Thoracic aorta (tissue), 2 donors: ENCODE measurements at regions not wholly inside any gene's neighbourhood (a gene's known extent, or its start where the extent isn't known, plus 50 kb on each side); places are given as distances from the start of the nearest gene placed in this dataset.

Experiments used
- ATAC-seq: fragments of 150-250 bp; one replicate; pipeline ENCODE4 v1.8.0; 2017; ENCODE audit warnings: low read depth; ENCODE audit not compliant: insufficient number of reproducible peaks, low FRiP score
- DNase-seq: peaks from one replicate; pipeline ENCODE4 v3.0.0-alpha.2; 2020; ENCODE audit warnings: low spot score
- H3K27ac ChIP-seq, 2 donors: fragments of 200-600 bp; sonication (generic); 1 replicate in 1 of 2; 2 replicates in 1 of 2; pipeline ENCODE4 v1.5.1; 2016; ENCODE audit warnings: mild to moderate bottlenecking in 2 of 2, moderate library complexity in 2 of 2
- H3K27me3 ChIP-seq: fragments of 200-600 bp; sonication (generic); replicated peaks from 2 replicates; pipeline ENCODE4 v1.6.0; 2016; ENCODE audit warnings: mild to moderate bottlenecking; ENCODE audit not compliant: insufficient read depth
- H3K36me3 ChIP-seq: fragments of 200-600 bp; sonication (generic); one replicate; pipeline ENCODE4 v1.5.1; 2016
- H3K4me1 ChIP-seq, 2 donors: fragments of 200-600 bp; sonication (generic); 1 replicate in 1 of 2; 2 replicates in 1 of 2; pipeline versions ENCODE4 v1.5.1 to v1.6.0; 2016; ENCODE audit warnings: low read depth in 2 of 2, mild to moderate bottlenecking in 1 of 2; ENCODE audit not compliant: control insufficient read depth in 1 of 2
- H3K4me3 ChIP-seq: fragments of 200-600 bp; sonication (generic); 2 replicates; pipeline ENCODE4 v1.5.1; 2016; ENCODE audit warnings: mild to moderate bottlenecking
- H3K9me3 ChIP-seq: fragments of 200-600 bp; sonication (generic); 2 replicates; pipeline ENCODE4 v1.5.1; 2016
- TF ChIP-seq, protein P1 (sequence below): fragments of 200-600 bp; sonication (generic); IDR thresholded peaks from one replicate; pipeline ENCODE4 v1.5.1; 2019; ENCODE audit warnings: antibody characterized with exemption

- Histone ChIP-seq H3K36me3 (no peaks in the 10 kb centered on the region), H3K27me3 (no peaks in the 10 kb centered on the region), H3K4me3 (no peak overlapping the region), H3K27ac (no peak overlapping the region), H3K4me1 (no peaks in the 10 kb centered on the region), H3K9me3 (peaks cover 4% of the 10 kb centered on the region)
- ATAC-seq (no peak), DNase-seq (no peak)
- TF ChIP-seq, protein P1, sequence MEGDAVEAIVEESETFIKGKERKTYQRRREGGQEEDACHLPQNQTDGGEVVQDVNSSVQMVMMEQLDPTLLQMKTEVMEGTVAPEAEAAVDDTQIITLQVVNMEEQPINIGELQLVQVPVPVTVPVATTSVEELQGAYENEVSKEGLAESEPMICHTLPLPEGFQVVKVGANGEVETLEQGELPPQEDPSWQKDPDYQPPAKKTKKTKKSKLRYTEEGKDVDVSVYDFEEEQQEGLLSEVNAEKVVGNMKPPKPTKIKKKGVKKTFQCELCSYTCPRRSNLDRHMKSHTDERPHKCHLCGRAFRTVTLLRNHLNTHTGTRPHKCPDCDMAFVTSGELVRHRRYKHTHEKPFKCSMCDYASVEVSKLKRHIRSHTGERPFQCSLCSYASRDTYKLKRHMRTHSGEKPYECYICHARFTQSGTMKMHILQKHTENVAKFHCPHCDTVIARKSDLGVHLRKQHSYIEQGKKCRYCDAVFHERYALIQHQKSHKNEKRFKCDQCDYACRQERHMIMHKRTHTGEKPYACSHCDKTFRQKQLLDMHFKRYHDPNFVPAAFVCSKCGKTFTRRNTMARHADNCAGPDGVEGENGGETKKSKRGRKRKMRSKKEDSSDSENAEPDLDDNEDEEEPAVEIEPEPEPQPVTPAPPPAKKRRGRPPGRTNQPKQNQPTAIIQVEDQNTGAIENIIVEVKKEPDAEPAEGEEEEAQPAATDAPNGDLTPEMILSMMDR: no peak
Observed at GRCh38 chr5:163595932-163596607, 90.7 kb downstream of the MAT2B start.

DNA sequence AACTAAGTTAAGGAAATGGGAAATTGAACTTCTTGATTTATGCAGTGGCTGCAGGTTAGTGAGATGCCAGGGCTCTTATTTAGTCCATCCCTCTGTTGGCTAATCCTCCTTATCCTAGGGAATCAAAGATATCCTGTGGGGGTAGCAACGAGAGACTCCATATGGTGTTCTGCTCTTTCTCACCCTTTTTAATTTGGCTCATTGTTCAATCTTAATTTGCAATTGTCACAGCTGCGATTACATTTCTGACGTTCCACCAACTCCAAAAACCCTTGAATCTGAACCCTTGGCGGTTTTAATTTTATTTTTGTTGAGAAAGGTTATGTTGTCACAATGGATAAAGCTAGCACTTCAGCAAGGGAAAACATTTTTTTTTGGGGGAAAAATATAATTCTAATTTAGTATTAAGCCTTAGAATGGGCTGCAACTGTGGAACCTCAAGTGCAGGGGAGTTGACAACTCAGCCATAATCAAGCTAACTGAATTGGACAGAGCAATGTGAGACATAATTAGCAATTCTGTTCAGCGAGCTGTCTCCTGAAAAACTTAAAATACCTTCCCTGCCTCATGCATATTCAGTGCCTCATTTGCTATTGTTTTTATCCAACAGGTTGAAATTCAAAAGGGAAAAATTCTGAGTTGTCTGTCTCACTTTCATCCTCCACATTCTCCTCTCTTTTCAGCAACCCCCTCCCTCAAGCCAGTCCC is 91.3 kb downstream of the MAT2B start:
- no peak overlapping the region for H3K4me3 ChIP-seq
- no peaks in the 10 kb centered on the region for H3K27me3 ChIP-seq
- H3K27ac ChIP-seq: no peak overlapping the region
- TF ChIP-seq, protein P1: no peak
- H3K36me3 ChIP-seq: no peaks in the 10 kb centered on the region
- DNase-seq (no peak), ATAC-seq (no peak)
- peaks cover 4% of the 10 kb centered on the region for H3K9me3 ChIP-seq
- H3K4me1 ChIP-seq: no peaks in the 10 kb centered on the region

- DNase-seq (no peak), ATAC-seq (no peak)
- Histone ChIP-seq H3K27ac (no peak overlapping the region), H3K4me1 (no peaks in the 10 kb centered on the region), H3K4me3 (no peak overlapping the region), H3K27me3 (no peaks in the 10 kb centered on the region), H3K9me3 (no peaks in the 10 kb centered on the region), H3K36me3 (no peaks in the 10 kb centered on the region)
- TF ChIP-seq, protein P1: no peak
Observed at GRCh38 chr5:163604013-163604412, 98.6 kb downstream of the MAT2B start.

- TF ChIP-seq, protein P1: no peak
- no peak for DNase-seq
- Histone ChIP-seq H3K4me1 (no peaks in the 10 kb centered on the region), H3K4me3 (no peak overlapping the region), H3K9me3 (no peaks in the 10 kb centered on the region), H3K36me3 (no peaks in the 10 kb centered on the region), H3K27ac (no peak overlapping the region), H3K27me3 (no peaks in the 10 kb centered on the region)
- ATAC-seq: no peak
Observed at GRCh38 chr5:163607256-163607655, 101.8 kb downstream of the MAT2B start.

- Histone ChIP-seq H3K4me3 (no peak overlapping the region), H3K27ac (no peak overlapping the region), H3K36me3 (no peaks in the 10 kb centered on the region), H3K4me1 (no peaks in the 10 kb centered on the region), H3K9me3 (no peaks in the 10 kb centered on the region), H3K27me3 (no peaks in the 10 kb centered on the region)
- TF ChIP-seq, protein P1: no peak
- DNase-seq: no peak
- no peak for ATAC-seq
Observed at GRCh38 chr5:163608621-163609020, 103.2 kb downstream of the MAT2B start.
